H1 (cell line): ENCODE measurements at regions not wholly inside any gene's neighbourhood (a gene's known extent, or its start where the extent isn't known, plus 50 kb on each side); places are given as distances from the start of the nearest gene placed in this dataset.
A peak's percentile ranks its signal among the peaks of the same experiment; 100 is the strongest.

Experiments
- CTCF ChIA-PET: fragments of 300-600 bp; sonication (Branson Sonifier 250); formaldehyde crosslinking; loops from one replicate; lab custom pipeline; 2021; ENCODE audit not compliant: partially characterized antibody; lab: Charles Lee
- POLR2A ChIA-PET: fragments of 300-600 bp; sonication (Branson Sonifier 250); formaldehyde crosslinking; loops from one replicate; lab custom pipeline; 2021; ENCODE audit warnings: inconsistent platforms; ENCODE audit not compliant: partially characterized antibody; lab: Charles Lee
- DNase-seq, 2 experiments: peaks; one replicate each; pipeline versions ENCODE4 v3.0.0 to v3.0.0-alpha.2; 2010 to 2022; ENCODE audit warnings: low spot score in 2 of 2, low read depth in 1 of 2, mixed read lengths in 1 of 2
- FAIRE-seq: peaks from 2 replicates; lab custom pipeline; 2011; peaks lifted over from hg19 to GRCh38; lab: Jason Lieb, UNC
- H2AFZ ChIP-seq: 2 replicates; pipeline ENCODE4 v1.8.1; 2012; ENCODE audit warnings: low read length, inconsistent platforms
- H2AK5ac ChIP-seq: 2 replicates; pipeline ENCODE4 v1.6.1; 2013; ENCODE audit warnings: low read depth, low read length
- H2BK120ac ChIP-seq: replicated peaks from 2 replicates; pipeline ENCODE3; 2013; ENCODE audit warnings: low read depth, low read length, inconsistent platforms
- H2BK12ac ChIP-seq: 2 replicates; pipeline ENCODE4 v1.6.1; 2013; ENCODE audit warnings: low read depth, low read length
- H2BK15ac ChIP-seq: 2 replicates; pipeline ENCODE4 v1.6.1; 2013; ENCODE audit warnings: low read length
- H2BK20ac ChIP-seq: 2 replicates; pipeline ENCODE4 v1.6.1; 2013; ENCODE audit warnings: low read length
- H2BK5ac ChIP-seq: 2 replicates; pipeline ENCODE4 v1.6.1; 2013; ENCODE audit warnings: low read depth, low read length
- H3K14ac ChIP-seq: 2 replicates; pipeline ENCODE4 v1.6.1; 2013; ENCODE audit warnings: inconsistent platforms; ENCODE audit not compliant: insufficient read length
- H3K18ac ChIP-seq: 2 replicates; pipeline ENCODE4 v1.6.1; 2013; ENCODE audit warnings: low read length; ENCODE audit errors: extremely low read depth
- H3K23ac ChIP-seq: 2 replicates; pipeline ENCODE4 v1.6.1; 2013; ENCODE audit warnings: inconsistent platforms; ENCODE audit not compliant: insufficient read length
- H3K23me2 ChIP-seq: 2 replicates; pipeline ENCODE4 v1.6.1; 2013; ENCODE audit warnings: low read depth, low read length
- H3K27ac ChIP-seq: 2 replicates; pipeline ENCODE4 v1.6.1; 2011; ENCODE audit warnings: low read depth, low read length, inconsistent platforms
- H3K27me3 ChIP-seq, 4 experiments: replicated peaks in 1 of 4; 1 replicate in 1 of 4; 2 replicates in 3 of 4; pipeline versions ENCODE4 v1.6.1 to v1.8.1; 2011 to 2013; ENCODE audit warnings: low read length in 3 of 4, mild to moderate bottlenecking in 3 of 4, inconsistent platforms in 2 of 4, mixed read lengths in 2 of 4, moderate library complexity in 1 of 4; ENCODE audit not compliant: control insufficient read depth in 3 of 4, insufficient read depth in 3 of 4; ENCODE audit errors: extremely low read depth in 1 of 4
- H3K36me3 ChIP-seq, 4 experiments: 2 replicates each; pipeline versions ENCODE4 v1.6.1 to v1.8.1; 2011 to 2013; ENCODE audit warnings: mild to moderate bottlenecking in 4 of 4, low read length in 3 of 4, moderate library complexity in 2 of 4, control low read depth in 1 of 4, inconsistent platforms in 1 of 4; ENCODE audit not compliant: insufficient read depth in 4 of 4, control insufficient read depth in 2 of 4
- H3K4ac ChIP-seq: replicated peaks from 2 replicates; pipeline ENCODE3; 2013; ENCODE audit warnings: low read length, low read depth, mixed read lengths, inconsistent platforms; ENCODE audit not compliant: insufficient read length
- H3K4me1 ChIP-seq, 4 experiments: replicated peaks in 1 of 4; 1 replicate in 1 of 4; 2 replicates in 3 of 4; pipeline versions ENCODE4 v1.6.1 to v1.8.1; 2011 to 2013; ENCODE audit warnings: low read length in 3 of 4, inconsistent platforms in 2 of 4, mixed read lengths in 1 of 4; ENCODE audit not compliant: insufficient read depth in 4 of 4, control insufficient read depth in 3 of 4
- H3K4me2 ChIP-seq, 2 experiments: 2 replicates each; pipeline versions ENCODE4 v1.6.1 to v1.8.1; 2011 to 2013; ENCODE audit warnings: low read depth in 2 of 2, low read length in 2 of 2, control low read depth in 1 of 2, inconsistent platforms in 1 of 2, mild to moderate bottlenecking in 1 of 2; ENCODE audit not compliant: insufficient read depth in 1 of 2
- H3K4me3 ChIP-seq, 4 experiments: fragments of 200-600, 300-600 bp in 1 of 4; sonication (generic), shearing (Covaris generic), sonication (Bioruptor Twin) in 1 of 4; 2 replicates each; pipeline versions ENCODE4 v1.5.1 to v1.8.1; 2011 to 2016; ENCODE audit warnings: low read length in 4 of 4, low read depth in 3 of 4, control low read depth in 2 of 4, inconsistent platforms in 2 of 4, mild to moderate bottlenecking in 2 of 4, mixed read lengths in 1 of 4, moderate library complexity in 1 of 4; ENCODE audit not compliant: insufficient read depth in 2 of 4; ENCODE audit errors: extremely low read depth in 1 of 4
- H3K56ac ChIP-seq: replicated peaks from 2 replicates; pipeline ENCODE3; 2013; ENCODE audit warnings: low read depth, mild to moderate bottlenecking, mixed read lengths, low read length, inconsistent platforms; ENCODE audit not compliant: insufficient read length
- H3K79me1 ChIP-seq: 2 replicates; pipeline ENCODE4 v1.6.1; 2013; ENCODE audit warnings: low read depth, low read length, control low read depth
- H3K79me2 ChIP-seq, 2 experiments: 2 replicates each; pipeline versions ENCODE4 v1.6.1 to v1.8.1; 2012 to 2013; ENCODE audit warnings: low read length in 2 of 2, mild to moderate bottlenecking in 2 of 2, inconsistent platforms in 1 of 2; ENCODE audit not compliant: insufficient read depth in 2 of 2, control insufficient read depth in 1 of 2
- H3K9ac ChIP-seq, 4 experiments: replicated peaks in 1 of 4; 1 replicate in 1 of 4; 2 replicates in 3 of 4; pipeline versions ENCODE4 v1.6.1 to v1.8.1; 2011 to 2013; ENCODE audit warnings: low read depth in 3 of 4, low read length in 3 of 4, control low read depth in 2 of 4, mild to moderate bottlenecking in 2 of 4, moderate library complexity in 2 of 4, inconsistent platforms in 1 of 4; ENCODE audit errors: extremely low read depth in 1 of 4
- H3K9me3 ChIP-seq, 2 experiments: 2 replicates each; pipeline versions ENCODE4 v1.6.1 to v1.8.1; 2012 to 2013; ENCODE audit warnings: mild to moderate bottlenecking in 2 of 2, moderate library complexity in 2 of 2, control low read depth in 1 of 2, inconsistent platforms in 1 of 2, low read depth in 1 of 2, low read length in 1 of 2, mixed read lengths in 1 of 2; ENCODE audit not compliant: insufficient read depth in 2 of 2
- H4K20me1 ChIP-seq, 2 experiments: replicated peaks in 1 of 2; 2 replicates each; pipeline versions ENCODE3 to v1.8.1; 2011 to 2013; ENCODE audit warnings: inconsistent platforms in 2 of 2, low read length in 2 of 2, mild to moderate bottlenecking in 1 of 2; ENCODE audit not compliant: insufficient read depth in 2 of 2, control insufficient read depth in 1 of 2
- H4K5ac ChIP-seq: 2 replicates; pipeline ENCODE4 v1.6.1; 2013; ENCODE audit warnings: low read length, low read depth, mixed read lengths, inconsistent platforms; ENCODE audit not compliant: insufficient read length
- H4K8ac ChIP-seq: 2 replicates; pipeline ENCODE4 v1.8.0; 2013; ENCODE audit warnings: mild to moderate bottlenecking, moderate library complexity, low read length, inconsistent platforms; ENCODE audit not compliant: insufficient read depth; ENCODE audit errors: extremely low read depth
- H4K91ac ChIP-seq: replicated peaks from 2 replicates; pipeline ENCODE3; 2013; ENCODE audit warnings: low read length, mixed read lengths, inconsistent platforms; ENCODE audit not compliant: insufficient read length
- BACH1 ChIP-seq: IDR thresholded peaks from 2 replicates; pipeline ENCODE4 v1.6.1; 2012; ENCODE audit warnings: low read length, improper control_type of control experiment
- CEBPB ChIP-seq: IDR thresholded peaks from 2 replicates; pipeline ENCODE4 v1.6.1; 2012; ENCODE audit warnings: low read depth, low read length
- CTBP2 ChIP-seq: IDR thresholded peaks from 2 replicates; pipeline ENCODE4 v1.7.0; 2011; ENCODE audit warnings: borderline replicate concordance, mild to moderate bottlenecking, moderate library complexity, mixed read lengths, low read length; ENCODE audit not compliant: insufficient read depth, insufficient read length
- GTF2F1 ChIP-seq: IDR thresholded peaks from 2 replicates; pipeline ENCODE4 v1.6.1; 2012; ENCODE audit warnings: low read depth, low read length, improper control_type of control experiment, borderline replicate concordance
- HDAC2 ChIP-seq, 2 experiments: fragments of 300-600 bp in 1 of 2; sonication (generic) in 1 of 2; IDR thresholded peaks; 2 replicates each; pipeline ENCODE4 v1.6.1; 2011 to 2012; ENCODE audit warnings: low read depth in 2 of 2, low read length in 2 of 2, mild to moderate bottlenecking in 2 of 2, moderate library complexity in 2 of 2, borderline replicate concordance in 1 of 2, inconsistent platforms in 1 of 2
- MAX ChIP-seq: IDR thresholded peaks from 2 replicates; pipeline ENCODE4 v1.6.1; 2012; ENCODE audit warnings: inconsistent platforms
- PHF8 ChIP-seq: fragments of 200-600 bp; sonication (generic); conservative IDR thresholded peaks from 2 replicates; pipeline ENCODE4 v1.7.1; 2012; ENCODE audit warnings: low read depth, mild to moderate bottlenecking, inconsistent platforms, low read length, moderate library complexity
- POLR2AphosphoS5 ChIP-seq: IDR thresholded peaks from 2 replicates; pipeline ENCODE4 v1.6.1; 2011; ENCODE audit warnings: low read depth, low read length
- RAD21 ChIP-seq, 2 experiments: IDR thresholded peaks in 1 of 2; conservative IDR thresholded peaks in 1 of 2; 2 replicates each; pipeline ENCODE4 v1.6.1; 2011; ENCODE audit warnings: low read depth in 2 of 2, low read length in 2 of 2, improper control_type of control experiment in 1 of 2, inconsistent platforms in 1 of 2, mild to moderate bottlenecking in 1 of 2, moderate library complexity in 1 of 2
- RFX5 ChIP-seq: IDR thresholded peaks from 2 replicates; pipeline ENCODE4 v1.6.1; 2011; ENCODE audit warnings: low read depth, low read length, improper control_type of control experiment, borderline replicate concordance
- RXRA ChIP-seq: IDR thresholded peaks from 2 replicates; pipeline ENCODE4 v1.6.1; 2011; ENCODE audit warnings: low read depth, mild to moderate bottlenecking, low read length, moderate library complexity; ENCODE audit not compliant: insufficient read depth
- SAP30 ChIP-seq: fragments of 300-600 bp; sonication (generic); IDR thresholded peaks from 2 replicates; pipeline ENCODE4 v1.7.1; 2012; ENCODE audit warnings: low read length, moderate library complexity, mild to moderate bottlenecking, inconsistent platforms; ENCODE audit not compliant: insufficient read depth, insufficient replicate concordance
- TBP ChIP-seq: IDR thresholded peaks from 2 replicates; pipeline ENCODE4 v1.6.1; 2011; ENCODE audit warnings: low read depth, low read length, improper control_type of control experiment
- WGBS, 2 experiments: shearing (Covaris generic) in 1 of 2; methylation state at CpG; one replicate each; pipeline versions ENCODE4 v1.1.6 to v1.1.7; 2013 to 2015; ENCODE audit warnings: low lambda C conversion rate in 2 of 2, mixed read lengths in 2 of 2, inconsistent platforms in 1 of 2, low coverage in 1 of 2, missing lambda C conversion rate in 1 of 2; ENCODE audit not compliant: insufficient replicate concordance in 2 of 2, insufficient coverage in 1 of 2, insufficient read length in 1 of 2; ENCODE audit errors: extremely low coverage in 1 of 2, missing lambda C conversion rate in 1 of 2; 5-methylcytosine and 5-hydroxymethylcytosine counted together

GRCh38 chr11:119505861-119506260 is 82.9 kb upstream of the THY1 start:
- no peaks in the 10 kb centered on the region; a peak in 1 of 4 replicates for H3K9me3 ChIP-seq
- H3K23me2 ChIP-seq, result 0 out of 2 replicates have a peak, but pooled peaks cover under 1% of the 10 kb centered on the region
- no peak overlapping the region for H3K4ac ChIP-seq
- H3K36me3 ChIP-seq, result no peaks in the 10 kb centered on the region
- FAIRE-seq (no peak), DNase-seq (no peak)
- no peak overlapping the region for H2BK12ac ChIP-seq
- H3K4me2 ChIP-seq, result no peak overlapping the region
- no peak overlapping the region for H4K91ac ChIP-seq
- no peaks in the 10 kb centered on the region for H3K79me2 ChIP-seq
- 0 out of 2 replicates have a peak overlapping the region, but pooled peaks have one; percentile 65 for H2AK5ac ChIP-seq
- H2BK120ac ChIP-seq, result no peak overlapping the region
- H4K20me1 ChIP-seq, result no peaks in the 10 kb centered on the region
- H2BK15ac ChIP-seq, result peak overlapping the region; percentile 88; the same call in 1 of the 2 replicates
- H3K18ac ChIP-seq, result no peak overlapping the region
- H3K14ac ChIP-seq, result no peak overlapping the region
- H4K8ac ChIP-seq, result no peak overlapping the region
- no peak overlapping the region for H3K4me3 ChIP-seq
- H3K79me1 ChIP-seq, result no peaks in the 10 kb centered on the region
- H3K56ac ChIP-seq, result no peak overlapping the region
- WGBS, 2 experiments, result 94% methylated on average over 8 of the region's 8 CpGs; no CpG with 5 or more reads in 1 of the 2 experiments
- H2BK5ac ChIP-seq, result no peak overlapping the region
- no peaks in the 10 kb centered on the region for H3K27me3 ChIP-seq
- no peak overlapping the region; a peak in 2 of 7 replicates for H3K9ac ChIP-seq
- no peak overlapping the region for H3K23ac ChIP-seq
- CTCF ChIA-PET, result interaction anchor here (1.2 to 7.6 kb wide), 6 partner anchors 14 to 607 kb away, joined by 3 to 49 read pairs (median 5); no protein-coding TSS in a partner anchor
- peaks cover 0 to 6% (median 2%) of the 10 kb centered on the region in 4 experiments; a peak in 2 of 7 replicates for H3K4me1 ChIP-seq
- H2AFZ ChIP-seq, result no peak overlapping the region
- no peak overlapping the region for H4K5ac ChIP-seq
- H3K27ac ChIP-seq, result no peak overlapping the region
- POLR2A ChIA-PET, result no interaction called here
- no peak overlapping the region for H2BK20ac ChIP-seq
- TF ChIP-seq RXRA, result no peak
- TF ChIP-seq HDAC2 (IDR thresholded peaks at IDR 0.05; ENCODE audit: borderline replicate concordance in 1 of 2, low read depth in 2 of 2, low read length in 2 of 2), result no peak
- no peak for TF ChIP-seq TBP
- TF ChIP-seq MAX, result no peak
- no peak for TF ChIP-seq POLR2AphosphoS5
- no peak for TF ChIP-seq RAD21 (IDR thresholded peaks at IDR 0.05 in 1 of 2, conservative IDR thresholded peaks at IDR 0.05 in 1 of 2; ENCODE audit: low read depth in 2 of 2, low read length in 2 of 2)
- TF ChIP-seq CTBP2, result no peak
- TF ChIP-seq RFX5, result no peak
- TF ChIP-seq GTF2F1, result no peak
- TF ChIP-seq CEBPB, result no peak
- TF ChIP-seq PHF8, result no peak
- no peak for TF ChIP-seq SAP30
- no peak for TF ChIP-seq BACH1
